GM12878 (cell line): ENCODE measurements at regions not wholly inside any gene's neighbourhood (a gene's known extent, or its start where the extent isn't known, plus 50 kb on each side); places are given as distances from the start of the nearest gene placed in this dataset.

Experiments used
- ATAC-seq: fragments of 200-7000 bp; cut with Tn5 transposase; 3 replicates; pipeline ENCODE4 v1.9.1; 2020; ENCODE audit warnings: mild to moderate bottlenecking, moderate library complexity
- BruUV-seq: library from RNA; stranded (reverse); fragments of 400-500 nt; replicated peaks from 2 replicates; lab custom pipeline; 2021; lab: Mats Ljungman, UMichigan
- CTCF ChIA-PET: fragments of 300-600 bp; sonication (Branson Sonifier 250); formaldehyde crosslinking; extraction: SDS; loops from one replicate; lab custom pipeline; 2021; ENCODE audit warnings: inconsistent platforms; lab: Yijun Ruan, JAX
- POLR2A ChIA-PET: fragments of 350-600 bp; formaldehyde crosslinking; extraction: SDS; loops from one replicate; lab custom pipeline; 2021; ENCODE audit warnings: inconsistent platforms; lab: Charles Lee
- RAD21 ChIA-PET: fragments of 300-600 bp; sonication (Branson Sonifier 250); formaldehyde crosslinking; loops from one replicate; lab custom pipeline; 2023; ENCODE audit warnings: antibody characterized with exemption; ENCODE audit not compliant: unreplicated experiment; lab: Charles Lee
- SMC1A ChIA-PET: fragments of 300-600 bp; sonication (Branson Sonifier 250); formaldehyde crosslinking; loops from one replicate; lab custom pipeline; 2023; ENCODE audit not compliant: unreplicated experiment, uncharacterized antibody; lab: Charles Lee
- DNase-seq: peaks from one replicate; pipeline ENCODE4 v3.0.0-alpha.2; 2011; ENCODE audit warnings: low read depth, low spot score
- FAIRE-seq: peaks from 3 replicates; lab custom pipeline; 2011; peaks lifted over from hg19 to GRCh38; lab: Jason Lieb, UNC
- H2AFZ ChIP-seq: 2 replicates; pipeline ENCODE4 v1.6.0; 2011; ENCODE audit warnings: low read depth, low read length, control low read depth; ENCODE audit not compliant: control insufficient read depth
- H3K27ac ChIP-seq: 2 replicates; pipeline ENCODE4 v1.5.1; 2011; ENCODE audit warnings: control low read depth; ENCODE audit not compliant: control insufficient read depth, insufficient read depth
- H3K27me3 ChIP-seq, 2 experiments: replicated peaks in 1 of 2; 2 replicates each; pipeline versions ENCODE4 v1.6.0 to v1.6.1; 2011; ENCODE audit warnings: low read length in 1 of 2; ENCODE audit not compliant: control insufficient read depth in 2 of 2, insufficient read depth in 2 of 2
- H3K36me3 ChIP-seq, 2 experiments: 2 replicates each; pipeline ENCODE4 v1.5.1; 2011; ENCODE audit warnings: low read length in 1 of 2; ENCODE audit not compliant: control insufficient read depth in 2 of 2, insufficient read depth in 2 of 2
- H3K4me1 ChIP-seq: 2 replicates; pipeline ENCODE4 v1.6.1; 2011; ENCODE audit warnings: mild to moderate bottlenecking, low read length, moderate library complexity, mixed read lengths; ENCODE audit not compliant: control insufficient read depth, insufficient read depth
- H3K4me2 ChIP-seq: 2 replicates; pipeline ENCODE4 v1.6.0; 2011; ENCODE audit warnings: control low read depth; ENCODE audit not compliant: control insufficient read depth, insufficient read depth
- H3K4me3 ChIP-seq: fragments of 200-600 bp; sonication (generic); 2 replicates; pipeline ENCODE4 v1.5.1; 2016
- H3K79me2 ChIP-seq: 2 replicates; pipeline ENCODE4 v1.6.0; 2011; ENCODE audit warnings: low read length; ENCODE audit not compliant: control insufficient read depth, insufficient read depth
- H3K9ac ChIP-seq: 2 replicates; pipeline ENCODE4 v1.8.0; 2011; ENCODE audit warnings: low read length, control low read depth, mixed read lengths; ENCODE audit not compliant: control insufficient read depth, insufficient read depth
- H3K9me3 ChIP-seq: replicated peaks from 3 replicates; pipeline ENCODE4 v1.5.1; 2011; ENCODE audit warnings: mild to moderate bottlenecking, low read length; ENCODE audit not compliant: control insufficient read depth, insufficient read depth
- H4K20me1 ChIP-seq: 2 replicates; pipeline ENCODE4 v1.6.0; 2011; ENCODE audit not compliant: control insufficient read depth, insufficient read depth
- EGR1 ChIP-seq, 2 experiments: IDR thresholded peaks; 1 replicate in 1 of 2; 2 replicates in 1 of 2; pipeline ENCODE4 v1.6.1; 2011 to 2012; ENCODE audit warnings: low read depth in 2 of 2, low read length in 2 of 2, borderline replicate concordance in 1 of 2, mild to moderate bottlenecking in 1 of 2, moderate library complexity in 1 of 2
- ETV6 ChIP-seq, 2 experiments: fragments of 450-650 bp in 1 of 2; IDR thresholded peaks in 1 of 2; conservative IDR thresholded peaks in 1 of 2; 2 replicates each; pipeline ENCODE4 v1.6.1; 2014; ENCODE audit warnings: antibody characterized with exemption in 1 of 2, borderline replicate concordance in 1 of 2, low read depth in 1 of 2, mild to moderate bottlenecking in 1 of 2, moderate library complexity in 1 of 2
- MXI1 ChIP-seq: fragments of 150-350 bp; IDR thresholded peaks from 2 replicates; pipeline ENCODE4 v1.6.1; 2011; ENCODE audit warnings: low read depth, mild to moderate bottlenecking, inconsistent platforms, low read length, improper control_type of control experiment
- PML ChIP-seq: IDR thresholded peaks from 2 replicates; pipeline ENCODE4 v1.6.1; 2012; ENCODE audit warnings: low read length, inconsistent platforms
- RB1 ChIP-seq: fragments of 450-650 bp; formaldehyde crosslinking; IDR thresholded peaks from 2 replicates; pipeline ENCODE4 v1.6.1; 2017; ENCODE audit warnings: mild to moderate bottlenecking, borderline replicate concordance
- USF1 ChIP-seq: IDR thresholded peaks from 2 replicates; pipeline ENCODE4 v1.6.1; 2011; ENCODE audit warnings: borderline replicate concordance, low read depth, mild to moderate bottlenecking, moderate library complexity, mixed read lengths, low read length; ENCODE audit not compliant: insufficient read depth; ENCODE audit errors: extremely low read length
- USF2 ChIP-seq: IDR thresholded peaks from 2 replicates; pipeline ENCODE4 v1.6.1; 2011; ENCODE audit warnings: low read depth, low read length, improper control_type of control experiment, borderline replicate concordance
- YBX1 ChIP-seq: fragments of 450-650 bp; IDR thresholded peaks from 2 replicates; pipeline ENCODE4 v1.6.1; 2016; ENCODE audit warnings: antibody characterized with exemption
- ZBTB4 ChIP-seq: fragments of 450-650 bp; formaldehyde crosslinking; IDR thresholded peaks from 2 replicates; pipeline ENCODE4 v1.4.0; 2022; ENCODE audit warnings: mild to moderate bottlenecking, moderate library complexity
- ZSCAN29 ChIP-seq: fragments of 450-650 bp; IDR thresholded peaks from 2 replicates; pipeline ENCODE4 v1.6.1; 2017; ENCODE audit warnings: mild to moderate bottlenecking, moderate library complexity
- WGBS: methylation state at CpG from one replicate; pipeline ENCODE4 v1.1.6; 2016; ENCODE audit warnings: low lambda C conversion rate; ENCODE audit not compliant: insufficient replicate concordance, insufficient coverage; ENCODE audit errors: missing lambda C conversion rate; 5-methylcytosine and 5-hydroxymethylcytosine counted together
- in situ Hi-C: fragments of 300-500 bp; cut with MboI; formaldehyde crosslinking; loops from 9 replicates; pipeline ENCODE4 v1.14.3; 2018; ENCODE audit warnings: mixed read lengths
- intact Hi-C: fragments of 100-400 bp; cut with micrococcal nuclease; formaldehyde crosslinking; loops from one replicate; pipeline ENCODE4 v1.14.2; 2022; ENCODE audit not compliant: unreplicated experiment
- TF ChIP-seq, protein P1 (sequence below): IDR thresholded peaks from 2 replicates; pipeline ENCODE4 v1.6.1; 2011; ENCODE audit warnings: low read depth, mild to moderate bottlenecking, low read length, moderate library complexity, borderline replicate concordance; ENCODE audit errors: extremely low read depth
- TF ChIP-seq, protein P2 (sequence below): fragments of 150-350 bp; IDR thresholded peaks from 2 replicates; pipeline ENCODE4 v1.6.1; 2016; ENCODE audit warnings: low read depth, low read length

DNA sequence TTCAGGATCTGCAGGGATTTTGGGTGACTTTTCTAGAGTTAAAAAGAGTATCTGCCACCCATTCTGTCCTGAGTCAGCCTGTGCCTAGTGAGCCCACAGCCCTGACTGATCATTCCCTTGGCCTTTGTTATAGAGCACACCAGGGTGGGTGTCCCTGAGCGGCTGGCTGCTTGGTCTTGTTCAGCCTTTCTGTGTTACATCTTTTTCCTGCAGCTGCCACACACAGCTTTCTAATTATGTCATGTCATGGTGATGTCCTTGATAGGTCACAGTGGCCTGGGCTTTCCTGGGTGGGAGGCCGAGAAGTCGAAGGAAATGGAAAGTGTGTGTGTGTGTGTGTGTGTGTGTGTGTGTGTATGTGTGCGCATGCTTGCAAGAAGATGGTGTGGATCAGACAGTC lies 293.2 kb upstream of the CRY1 start (continued):
- TF ChIP-seq ZBTB4 (no peak), EGR1 (IDR thresholded peaks at IDR 0.05; ENCODE audit: borderline replicate concordance in 1 of 2, low read depth in 2 of 2, low read length in 2 of 2) (no peak)

- POLR2A ChIA-PET = no interaction called here
- CTCF ChIA-PET = no interaction called here
- no peak overlapping the region for H3K4me2 ChIP-seq
- H4K20me1 ChIP-seq = no peaks in the 10 kb centered on the region
- in situ Hi-C loops (no loop called here), intact Hi-C loops (no loop called here)
- RAD21 ChIA-PET = no interaction called here
- no peaks in the 10 kb centered on the region for H3K36me3 ChIP-seq
- no peak overlapping the region for H3K4me3 ChIP-seq
- DNase-seq (no peak), ATAC-seq (no peak), FAIRE-seq (no peak)
- 38% methylated on average over 1 of the region's 1 CpG for WGBS
- no peaks in the 10 kb centered on the region for H3K4me1 ChIP-seq
- BruUV-seq = no TSS peak
- SMC1A ChIA-PET = no interaction called here
- no peaks in the 10 kb centered on the region; the same call in 2 of the 3 replicates for H3K9me3 ChIP-seq
- no peak overlapping the region for H3K9ac ChIP-seq
- no peak overlapping the region for H3K27ac ChIP-seq
- H3K79me2 ChIP-seq = no peaks in the 10 kb centered on the region
- no peaks in the 10 kb centered on the region for H3K27me3 ChIP-seq
- no peak overlapping the region for H2AFZ ChIP-seq
- TF ChIP-seq USF2 = no peak
- TF ChIP-seq RB1 = no peak
- no peak for TF ChIP-seq ZSCAN29
- TF ChIP-seq, protein P1, sequence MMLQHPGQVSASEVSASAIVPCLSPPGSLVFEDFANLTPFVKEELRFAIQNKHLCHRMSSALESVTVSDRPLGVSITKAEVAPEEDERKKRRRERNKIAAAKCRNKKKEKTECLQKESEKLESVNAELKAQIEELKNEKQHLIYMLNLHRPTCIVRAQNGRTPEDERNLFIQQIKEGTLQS = no peak
- TF ChIP-seq USF1 = no peak
- TF ChIP-seq ETV6 (conservative IDR thresholded peaks at IDR 0.05 in 1 of 2, IDR thresholded peaks at IDR 0.05 in 1 of 2; ENCODE audit: borderline replicate concordance in 1 of 2, low read depth in 1 of 2) = no peak
- no peak for TF ChIP-seq PML
- TF ChIP-seq YBX1 = no peak
- TF ChIP-seq, protein P2, sequence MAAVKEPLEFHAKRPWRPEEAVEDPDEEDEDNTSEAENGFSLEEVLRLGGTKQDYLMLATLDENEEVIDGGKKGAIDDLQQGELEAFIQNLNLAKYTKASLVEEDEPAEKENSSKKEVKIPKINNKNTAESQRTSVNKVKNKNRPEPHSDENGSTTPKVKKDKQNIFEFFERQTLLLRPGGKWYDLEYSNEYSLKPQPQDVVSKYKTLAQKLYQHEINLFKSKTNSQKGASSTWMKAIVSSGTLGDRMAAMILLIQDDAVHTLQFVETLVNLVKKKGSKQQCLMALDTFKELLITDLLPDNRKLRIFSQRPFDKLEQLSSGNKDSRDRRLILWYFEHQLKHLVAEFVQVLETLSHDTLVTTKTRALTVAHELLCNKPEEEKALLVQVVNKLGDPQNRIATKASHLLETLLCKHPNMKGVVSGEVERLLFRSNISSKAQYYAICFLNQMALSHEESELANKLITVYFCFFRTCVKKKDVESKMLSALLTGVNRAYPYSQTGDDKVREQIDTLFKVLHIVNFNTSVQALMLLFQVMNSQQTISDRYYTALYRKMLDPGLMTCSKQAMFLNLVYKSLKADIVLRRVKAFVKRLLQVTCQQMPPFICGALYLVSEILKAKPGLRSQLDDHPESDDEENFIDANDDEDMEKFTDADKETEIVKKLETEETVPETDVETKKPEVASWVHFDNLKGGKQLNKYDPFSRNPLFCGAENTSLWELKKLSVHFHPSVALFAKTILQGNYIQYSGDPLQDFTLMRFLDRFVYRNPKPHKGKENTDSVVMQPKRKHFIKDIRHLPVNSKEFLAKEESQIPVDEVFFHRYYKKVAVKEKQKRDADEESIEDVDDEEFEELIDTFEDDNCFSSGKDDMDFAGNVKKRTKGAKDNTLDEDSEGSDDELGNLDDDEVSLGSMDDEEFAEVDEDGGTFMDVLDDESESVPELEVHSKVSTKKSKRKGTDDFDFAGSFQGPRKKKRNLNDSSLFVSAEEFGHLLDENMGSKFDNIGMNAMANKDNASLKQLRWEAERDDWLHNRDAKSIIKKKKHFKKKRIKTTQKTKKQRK = no peak
- no peak for TF ChIP-seq MXI1
- TF ChIP-seq EGR1 (IDR thresholded peaks at IDR 0.05; ENCODE audit: borderline replicate concordance in 1 of 2, low read depth in 2 of 2, low read length in 2 of 2) = no peak
These were observed 294.9 kb upstream of the CRY1 start for GRCh38 chr12:107388263-107388662.
